Stomach (tissue), 4 donors: ENCODE measurements at regions not wholly inside any gene's neighbourhood (a gene's known extent, or its start where the extent isn't known, plus 50 kb on each side); places are given as distances from the start of the nearest gene placed in this dataset.

Experiments used
- EP300 ChIP-seq: sonication (generic); formaldehyde crosslinking; IDR thresholded peaks from one replicate; pipeline ENCODE4 v1.6.1; 2017; ENCODE audit warnings: antibody characterized with exemption
- POLR2A ChIP-seq, 4 donors: fragments of 450-650 bp; IDR thresholded peaks; one replicate each; pipeline ENCODE4 v1.6.1; 2016; ENCODE audit warnings: antibody characterized with exemption in 4 of 4, control low read depth in 2 of 4, mild to moderate bottlenecking in 1 of 4, moderate library complexity in 1 of 4
- POLR2AphosphoS5 ChIP-seq, 3 donors: sonication (generic); formaldehyde crosslinking; IDR thresholded peaks; one replicate each; pipeline ENCODE4 v1.6.1; 2016; ENCODE audit warnings: antibody characterized with exemption in 3 of 3
- TF ChIP-seq, protein P1 (sequence below), 7 experiments: fragments of 450-650 bp in 4 of 7; fragments of 200-600 bp in 3 of 7; sonication (generic) in 3 of 7; IDR thresholded peaks; one replicate each; pipeline ENCODE4 v1.5.1; 2016 to 2019; ENCODE audit warnings: antibody characterized with exemption in 7 of 7, control low read depth in 2 of 7, mild to moderate bottlenecking in 1 of 7

- TF ChIP-seq, protein P1, sequence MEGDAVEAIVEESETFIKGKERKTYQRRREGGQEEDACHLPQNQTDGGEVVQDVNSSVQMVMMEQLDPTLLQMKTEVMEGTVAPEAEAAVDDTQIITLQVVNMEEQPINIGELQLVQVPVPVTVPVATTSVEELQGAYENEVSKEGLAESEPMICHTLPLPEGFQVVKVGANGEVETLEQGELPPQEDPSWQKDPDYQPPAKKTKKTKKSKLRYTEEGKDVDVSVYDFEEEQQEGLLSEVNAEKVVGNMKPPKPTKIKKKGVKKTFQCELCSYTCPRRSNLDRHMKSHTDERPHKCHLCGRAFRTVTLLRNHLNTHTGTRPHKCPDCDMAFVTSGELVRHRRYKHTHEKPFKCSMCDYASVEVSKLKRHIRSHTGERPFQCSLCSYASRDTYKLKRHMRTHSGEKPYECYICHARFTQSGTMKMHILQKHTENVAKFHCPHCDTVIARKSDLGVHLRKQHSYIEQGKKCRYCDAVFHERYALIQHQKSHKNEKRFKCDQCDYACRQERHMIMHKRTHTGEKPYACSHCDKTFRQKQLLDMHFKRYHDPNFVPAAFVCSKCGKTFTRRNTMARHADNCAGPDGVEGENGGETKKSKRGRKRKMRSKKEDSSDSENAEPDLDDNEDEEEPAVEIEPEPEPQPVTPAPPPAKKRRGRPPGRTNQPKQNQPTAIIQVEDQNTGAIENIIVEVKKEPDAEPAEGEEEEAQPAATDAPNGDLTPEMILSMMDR (IDR thresholded peaks at IDR 0.05), result no peak
- no peak for TF ChIP-seq POLR2AphosphoS5 (IDR thresholded peaks at IDR 0.05)
- no peak for TF ChIP-seq EP300
- TF ChIP-seq POLR2A (IDR thresholded peaks at IDR 0.05), result no peak
Observed at GRCh38 chr2:53091183-53091582, 676.4 kb upstream of the CHAC2 start.
